Stomach (tissue), 8 donors: ENCODE measurements at regions not wholly inside any gene's neighbourhood (a gene's known extent, or its start where the extent isn't known, plus 50 kb on each side); places are given as distances from the start of the nearest gene placed in this dataset.

Experiments used
- DNase-seq, 2 donors: peaks; one replicate each; pipeline versions ENCODE4 v3.0.0 to v3.0.0-alpha.2; 2013 to 2019
- H3K27ac ChIP-seq, 5 donors: fragments of 200-600 bp in 4 of 5; sonication (generic) in 4 of 5; one replicate each; pipeline ENCODE4 v1.5.1; 2013 to 2019; ENCODE audit warnings: mild to moderate bottlenecking in 1 of 5, moderate library complexity in 1 of 5
- H3K27me3 ChIP-seq, 3 donors: fragments of 200-600 bp; sonication (generic); one replicate each; pipeline ENCODE4 v1.5.1; 2017 to 2019; ENCODE audit warnings: mixed run types in 1 of 3
- H3K36me3 ChIP-seq, 4 donors: fragments of 200-600 bp; sonication (generic); 1 replicate in 3 of 4; 2 replicates in 1 of 4; pipeline ENCODE4 v1.5.1; 2016 to 2019
- H3K4me1 ChIP-seq, 4 donors: fragments of 200-600 bp; sonication (generic); one replicate each; pipeline ENCODE4 v1.5.1; 2016 to 2019
- H3K4me3 ChIP-seq, 4 donors: fragments of 200-600 bp; sonication (generic) in 3 of 4; one replicate each; pipeline ENCODE4 v1.5.1; 2016 to 2019; ENCODE audit warnings: mild to moderate bottlenecking in 1 of 4
- H3K9me3 ChIP-seq, 4 donors: fragments of 200-600 bp; sonication (generic); one replicate each; pipeline ENCODE4 v1.5.1; 2016 to 2019
- CTCF ChIP-seq, 7 experiments: fragments of 450-650 bp in 4 of 7; fragments of 200-600 bp in 3 of 7; sonication (generic) in 3 of 7; IDR thresholded peaks; one replicate each; pipeline ENCODE4 v1.5.1; 2016 to 2019; ENCODE audit warnings: antibody characterized with exemption in 7 of 7, control low read depth in 2 of 7, mild to moderate bottlenecking in 1 of 7
- EP300 ChIP-seq: sonication (generic); formaldehyde crosslinking; IDR thresholded peaks from one replicate; pipeline ENCODE4 v1.6.1; 2017; ENCODE audit warnings: antibody characterized with exemption
- POLR2A ChIP-seq, 4 donors: fragments of 450-650 bp; IDR thresholded peaks; one replicate each; pipeline ENCODE4 v1.6.1; 2016; ENCODE audit warnings: antibody characterized with exemption in 4 of 4, control low read depth in 2 of 4, mild to moderate bottlenecking in 1 of 4, moderate library complexity in 1 of 4
- POLR2AphosphoS5 ChIP-seq, 3 donors: sonication (generic); formaldehyde crosslinking; IDR thresholded peaks; one replicate each; pipeline ENCODE4 v1.6.1; 2016; ENCODE audit warnings: antibody characterized with exemption in 3 of 3
- WGBS, 5 donors: extraction: QIAGEN DNeasy Blood & Tissue Kit in 3 of 5; methylation state at CpG; one replicate each; pipeline versions ENCODE4 v1.1.5 to v1.1.7; 2013 to 2018; 5-methylcytosine and 5-hydroxymethylcytosine counted together
- intact Hi-C: fragments of 100-400 bp; cut with DNase I; formaldehyde crosslinking; loops from one replicate; pipeline ENCODE4 v1.15.1; 2023; ENCODE audit warnings: low total_unique reads
- donor health status: healthy with polysubstance abuse.
- donor health status: Bipolar disorder and iron deficiency.
- donor health status: healthy.

- Histone ChIP-seq H3K9me3 (no peaks in the 10 kb centered on the region), H3K27ac (no peak overlapping the region), H3K36me3 (no peaks in the 10 kb centered on the region), H3K4me3 (no peak overlapping the region), H3K4me1 (no peaks in the 10 kb centered on the region), H3K27me3 (no peaks in the 10 kb centered on the region)
- intact Hi-C loops, result no loop called here
- no peak for DNase-seq
- peak in 1 of 7 experiments; percentile 13 for TF ChIP-seq CTCF (IDR thresholded peaks at IDR 0.05)
- TF ChIP-seq POLR2A (IDR thresholded peaks at IDR 0.05), result no peak
Measured at GRCh38 chr7:84454174-84454959, 259.8 kb upstream of the SEMA3A start.

GRCh38 chr7:84452618-84453017 lies 258.0 kb upstream of the SEMA3A start:
- TF ChIP-seq EP300 (no peak), POLR2A (IDR thresholded peaks at IDR 0.05) (no peak)
- intact Hi-C loops, result no loop called here
- Histone ChIP-seq H3K27me3 (no peaks in the 10 kb centered on the region), H3K27ac (no peak overlapping the region), H3K9me3 (no peaks in the 10 kb centered on the region), H3K36me3 (no peaks in the 10 kb centered on the region), H3K4me1 (no peaks in the 10 kb centered on the region), H3K4me3 (no peak overlapping the region)
- DNase-seq, result no peak
- 79 to 100% (median 97%) methylated on average over 1 of the region's 1 CpG for WGBS, 5 donors

- Histone ChIP-seq H3K9me3 (peaks cover 0 to 8% (median 0%) of the 10 kb centered on the region in 4 donors), H3K27me3 (no peaks in the 10 kb centered on the region), H3K36me3 (no peaks in the 10 kb centered on the region), H3K4me3 (no peak overlapping the region), H3K27ac (no peak overlapping the region), H3K4me1 (no peaks in the 10 kb centered on the region)
- no peak for DNase-seq
- intact Hi-C loops, result no loop called here
- no peak for TF ChIP-seq EP300
- TF ChIP-seq CTCF (IDR thresholded peaks at IDR 0.05), result no peak
- no peak for TF ChIP-seq POLR2A (IDR thresholded peaks at IDR 0.05)
- no peak for TF ChIP-seq POLR2AphosphoS5 (IDR thresholded peaks at IDR 0.05)
Measured at GRCh38 chr7:84450772-84451171, 256.2 kb upstream of the SEMA3A start.

- no peaks in the 10 kb centered on the region for H3K27me3 ChIP-seq
- WGBS, 5 donors, result 91 to 97% (median 95%) methylated on average over 17 of the region's 17 CpGs
- H3K27ac ChIP-seq, result no peak overlapping the region
- no peaks in the 10 kb centered on the region for H3K36me3 ChIP-seq
- intact Hi-C loops, result no loop called here
- H3K9me3 ChIP-seq, result peaks cover 0 to 8% (median 0%) of the 10 kb centered on the region in 4 donors
- DNase-seq, result no peak
- H3K4me3 ChIP-seq, result no peak overlapping the region
- TF ChIP-seq CTCF (IDR thresholded peaks at IDR 0.05) (no peak), EP300 (no peak), POLR2AphosphoS5 (IDR thresholded peaks at IDR 0.05) (no peak), POLR2A (IDR thresholded peaks at IDR 0.05) (no peak)
- no peaks in the 10 kb centered on the region for H3K4me1 ChIP-seq
Measured at GRCh38 chr7:84447636-84448293, 253.2 kb upstream of the SEMA3A start.

GRCh38 chr7:84446991-84447480 lies 252.4 kb upstream of the SEMA3A start:
- Histone ChIP-seq H3K9me3 (peaks cover 0 to 8% (median 0%) of the 10 kb centered on the region in 4 donors), H3K27me3 (no peaks in the 10 kb centered on the region), H3K4me3 (no peak overlapping the region), H3K4me1 (no peaks in the 10 kb centered on the region), H3K36me3 (no peaks in the 10 kb centered on the region), H3K27ac (no peak overlapping the region)
- no peak for DNase-seq
- intact Hi-C loops, result no loop called here
- TF ChIP-seq CTCF (IDR thresholded peaks at IDR 0.05), result no peak
- TF ChIP-seq POLR2A (IDR thresholded peaks at IDR 0.05), result no peak
- no peak for TF ChIP-seq EP300
- no peak for TF ChIP-seq POLR2AphosphoS5 (IDR thresholded peaks at IDR 0.05)
- 94 to 98% (median 98%) methylated on average over 9 to 14 of the region's 14 CpGs for WGBS, 5 donors
